Smooth muscle cell (in vitro differentiated cells): ENCODE measurements at regions not wholly inside any gene's neighbourhood (a gene's known extent, or its start where the extent isn't known, plus 50 kb on each side); places are given as distances from the start of the nearest gene placed in this dataset.

Source experiments
- DNase-seq: peaks from one replicate; lab custom pipeline; 2025; ENCODE audit not compliant: unreplicated experiment; lab: John Stamatoyannopoulos, UW
- H2AFZ ChIP-seq: fragments of 200-600 bp; sonication (generic); 2 replicates; pipeline ENCODE4 v1.6.0; 2016; ENCODE audit warnings: antibody characterized with exemption, low read depth, mild to moderate bottlenecking
- H3F3A ChIP-seq: fragments of 200-600 bp; sonication (generic); 2 replicates; pipeline ENCODE4 v1.6.0; 2017; ENCODE audit warnings: antibody characterized with exemption, low read depth
- H3K27ac ChIP-seq: fragments of 200-600 bp; sonication (generic); 2 replicates; pipeline ENCODE4 v1.5.1; 2016; ENCODE audit warnings: low read depth, mild to moderate bottlenecking
- H3K27me3 ChIP-seq: fragments of 200-600 bp; sonication (generic); 2 replicates; pipeline ENCODE4 v1.6.1; 2016; ENCODE audit warnings: low read depth, mild to moderate bottlenecking
- H3K36me3 ChIP-seq: fragments of 200-600 bp; sonication (generic); 2 replicates; pipeline ENCODE4 v1.5.1; 2016; ENCODE audit warnings: low read depth
- H3K4me1 ChIP-seq: fragments of 200-600 bp; sonication (generic); 2 replicates; pipeline ENCODE4 v1.5.1; 2016; ENCODE audit warnings: low read depth
- H3K4me2 ChIP-seq: fragments of 200-600 bp; sonication (generic); 2 replicates; pipeline ENCODE4 v1.6.0; 2016; ENCODE audit warnings: mild to moderate bottlenecking
- H3K4me3 ChIP-seq: fragments of 200-600 bp; sonication (generic); 2 replicates; pipeline ENCODE4 v1.5.1; 2016; ENCODE audit warnings: mild to moderate bottlenecking
- H3K79me2 ChIP-seq: fragments of 200-600 bp; sonication (generic); 2 replicates; pipeline ENCODE4 v1.6.0; 2016; ENCODE audit warnings: low read depth, mild to moderate bottlenecking
- H3K9ac ChIP-seq: fragments of 200-600 bp; sonication (generic); 2 replicates; pipeline ENCODE4 v1.6.0; 2016; ENCODE audit warnings: low read depth
- H3K9me3 ChIP-seq: fragments of 200-600 bp; sonication (generic); replicated peaks from 2 replicates; pipeline ENCODE4 v1.5.1; 2016; ENCODE audit warnings: low read depth
- H4K20me1 ChIP-seq: fragments of 200-600 bp; sonication (generic); 2 replicates; pipeline ENCODE4 v1.6.0; 2016; ENCODE audit warnings: low read depth
- CTCF ChIP-seq: fragments of 200-600 bp; sonication (generic); IDR thresholded peaks from 2 replicates; pipeline ENCODE4 v1.5.1; 2017; ENCODE audit warnings: borderline replicate concordance, mild to moderate bottlenecking, antibody characterized with exemption; ENCODE audit not compliant: insufficient read depth, poor library complexity, severe bottlenecking
- WGBS: methylation state at CpG from one replicate; pipeline ENCODE4 v1.1.7; 2016; ENCODE audit warnings: low lambda C conversion rate; 5-methylcytosine and 5-hydroxymethylcytosine counted together

- DNase-seq, result no peak
- WGBS, result 41% methylated on average over 3 of the region's 3 CpGs
- H3K79me2 ChIP-seq, result no peaks in the 10 kb centered on the region
- H3K4me2 ChIP-seq, result no peak overlapping the region
- no peak overlapping the region for H3K9ac ChIP-seq
- no peaks in the 10 kb centered on the region for H3F3A ChIP-seq
- peaks cover 3% of the 10 kb centered on the region for H3K4me1 ChIP-seq
- H3K27ac ChIP-seq, result no peak overlapping the region
- no peaks in the 10 kb centered on the region for H4K20me1 ChIP-seq
- no peak overlapping the region for H2AFZ ChIP-seq
- no peaks in the 10 kb centered on the region for H3K36me3 ChIP-seq
- H3K27me3 ChIP-seq, result no peaks in the 10 kb centered on the region
- H3K4me3 ChIP-seq, result no peak overlapping the region
- no peaks in the 10 kb centered on the region for H3K9me3 ChIP-seq
- no peak for TF ChIP-seq CTCF
Observed at GRCh38 chr3:194761384-194761783, 75.7 kb downstream of the FAM43A start.

GRCh38 chr3:194766845-194767244 is 81.2 kb downstream of the FAM43A start:
- no peak for DNase-seq
- H3K4me3 ChIP-seq, result no peak overlapping the region
- H3K27ac ChIP-seq, result no peak overlapping the region
- H3F3A ChIP-seq, result no peaks in the 10 kb centered on the region
- H4K20me1 ChIP-seq, result no peaks in the 10 kb centered on the region
- no peak for TF ChIP-seq CTCF
- WGBS, result 90% methylated on average over 7 of the region's 7 CpGs
- H3K9me3 ChIP-seq, result no peaks in the 10 kb centered on the region
- H3K79me2 ChIP-seq, result no peaks in the 10 kb centered on the region
- H3K9ac ChIP-seq, result no peak overlapping the region
- peaks cover 12% of the 10 kb centered on the region for H3K4me1 ChIP-seq
- H3K36me3 ChIP-seq, result no peaks in the 10 kb centered on the region
- H3K27me3 ChIP-seq, result no peaks in the 10 kb centered on the region
- no peak overlapping the region for H3K4me2 ChIP-seq
- H2AFZ ChIP-seq, result no peak overlapping the region

GRCh38 chr3:194767446-194768207 is 81.9 kb downstream of the FAM43A start:
- H4K20me1 ChIP-seq, result no peaks in the 10 kb centered on the region
- H3K9me3 ChIP-seq, result no peaks in the 10 kb centered on the region
- H3K79me2 ChIP-seq, result no peaks in the 10 kb centered on the region
- DNase-seq, result no peak
- H3K9ac ChIP-seq, result no peak overlapping the region
- H3F3A ChIP-seq, result no peaks in the 10 kb centered on the region
- no peak overlapping the region for H2AFZ ChIP-seq
- H3K4me3 ChIP-seq, result no peak overlapping the region
- no peaks in the 10 kb centered on the region for H3K36me3 ChIP-seq
- no peaks in the 10 kb centered on the region for H3K27me3 ChIP-seq
- peaks cover 12% of the 10 kb centered on the region for H3K4me1 ChIP-seq
- WGBS, result 94% methylated on average over 8 of the region's 8 CpGs
- H3K4me2 ChIP-seq, result no peak overlapping the region
- H3K27ac ChIP-seq, result no peak overlapping the region
- no peak for TF ChIP-seq CTCF

- H3K27me3 ChIP-seq, result no peaks in the 10 kb centered on the region
- H4K20me1 ChIP-seq, result no peaks in the 10 kb centered on the region
- H3K4me2 ChIP-seq, result peak overlapping the region; percentile 89
- H3K4me1 ChIP-seq, result peaks cover 12% of the 10 kb centered on the region
- H2AFZ ChIP-seq, result peak overlapping the region; percentile 88
- no peak overlapping the region for H3K9ac ChIP-seq
- no peaks in the 10 kb centered on the region for H3K79me2 ChIP-seq
- H3K27ac ChIP-seq, result no peak overlapping the region
- no peaks in the 10 kb centered on the region for H3K9me3 ChIP-seq
- no peaks in the 10 kb centered on the region for H3K36me3 ChIP-seq
- 84% methylated on average over 10 of the region's 10 CpGs for WGBS
- H3K4me3 ChIP-seq, result peak overlapping the region; percentile 33
- no peak for TF ChIP-seq CTCF
- no peaks in the 10 kb centered on the region for H3F3A ChIP-seq
- DNase-seq, result no peak
Observed at GRCh38 chr3:194768586-194768985, 82.9 kb downstream of the FAM43A start.
